ENCODE measurements at regions not wholly inside any gene's neighbourhood (a gene's known extent, or its start where the extent isn't known, plus 50 kb on each side); places are given as distances from the start of the nearest gene placed in this dataset.

DNA sequence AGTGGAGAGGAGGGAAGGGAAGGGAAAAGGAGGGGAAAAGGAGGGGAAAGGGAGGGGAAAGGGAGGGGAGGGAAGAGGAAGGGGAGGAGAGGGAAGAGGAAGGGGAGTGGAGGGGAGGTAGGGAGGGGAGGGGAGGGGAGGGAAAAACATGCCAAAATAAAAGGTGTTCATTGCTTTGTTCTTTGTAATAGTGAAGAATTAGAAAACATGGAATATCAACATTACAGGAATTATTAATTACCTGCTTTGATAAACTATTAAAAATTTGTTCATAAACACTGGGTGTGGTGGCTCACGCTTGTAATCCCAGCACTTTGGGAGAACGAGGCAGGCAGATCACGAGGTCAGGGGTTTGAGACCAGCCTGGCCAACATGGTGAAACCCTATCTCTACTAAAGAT lies 579.2 kb downstream of the MED13L start:
- TF ChIP-seq GATA2 (IDR thresholded peaks at IDR 0.05; ENCODE audit: low read depth, low read length) (no peak), GATA3 (IDR thresholded peaks at IDR 0.05; ENCODE audit: low read depth, low read length) (no peak)

DNA sequence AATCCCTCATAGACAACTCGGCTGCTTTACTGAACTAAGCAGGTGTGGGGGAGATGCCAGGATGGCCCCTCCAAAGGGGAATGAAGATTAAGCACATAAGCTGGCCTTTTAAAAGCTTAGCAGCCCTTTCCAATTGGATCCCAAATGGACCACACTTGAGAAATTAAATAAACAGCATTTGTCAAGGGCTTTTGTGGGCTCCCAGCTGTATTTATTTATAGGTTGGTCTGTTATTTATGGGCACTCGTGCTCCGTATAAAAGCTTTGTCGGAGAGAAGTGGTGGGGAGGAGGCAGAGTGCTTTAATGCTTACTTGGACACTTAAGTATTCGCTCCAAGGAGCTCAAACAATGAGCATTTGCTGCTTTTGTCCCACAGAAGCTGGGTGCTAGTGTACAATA lies 580.2 kb downstream of the MED13L start:
- TF ChIP-seq GATA2 (IDR thresholded peaks at IDR 0.05; ENCODE audit: low read depth, low read length) (no peak), GATA3 (IDR thresholded peaks at IDR 0.05; ENCODE audit: low read depth, low read length) (no peak)

DNA sequence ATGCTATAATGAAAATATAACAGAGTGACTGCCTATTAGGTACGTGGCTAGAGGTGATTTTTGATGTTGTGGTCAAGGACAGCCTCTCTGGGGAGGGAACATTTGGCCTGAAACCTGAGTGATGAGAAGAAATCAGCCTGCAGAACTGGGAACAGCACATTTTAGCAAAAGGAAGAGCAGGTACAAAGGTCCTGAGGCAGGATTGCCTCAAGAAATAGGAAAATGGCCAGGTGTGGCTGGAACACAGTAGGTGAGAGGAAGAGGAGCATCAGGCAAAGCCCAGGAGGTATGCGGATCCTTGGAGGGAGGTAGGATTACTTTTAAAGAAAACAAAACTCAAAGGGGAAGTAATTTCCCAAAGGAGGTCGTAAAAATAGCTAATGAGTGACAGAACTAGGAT lies 582.9 kb downstream of the MED13L start:
- TF ChIP-seq GATA3 (IDR thresholded peaks at IDR 0.05; ENCODE audit: low read depth, low read length) (no peak), GATA2 (IDR thresholded peaks at IDR 0.05; ENCODE audit: low read depth, low read length) (no peak)

DNA sequence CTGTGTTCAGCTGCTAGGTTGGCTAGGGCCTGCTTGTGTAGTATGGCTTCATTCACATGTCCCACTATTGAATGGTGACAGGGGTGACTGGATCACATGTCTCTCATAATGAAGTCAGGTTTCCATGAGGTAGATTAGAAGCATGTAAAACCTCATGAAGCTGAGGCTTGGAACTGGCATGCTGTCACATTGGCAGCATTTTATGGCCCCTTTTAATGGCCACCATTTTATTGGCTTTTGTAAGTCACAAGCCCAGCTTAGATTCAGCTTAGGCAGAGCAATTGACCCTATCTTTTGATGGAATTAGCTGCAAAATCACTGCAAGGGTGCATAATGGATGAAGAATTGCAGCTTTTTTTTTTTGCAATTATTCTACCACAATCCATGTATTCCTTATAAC lies 583.5 kb downstream of the MED13L start:
- TF ChIP-seq GATA3 (IDR thresholded peaks at IDR 0.05; ENCODE audit: low read depth, low read length) = no peak
- no peak for TF ChIP-seq GATA2 (IDR thresholded peaks at IDR 0.05; ENCODE audit: low read depth, low read length)

DNA sequence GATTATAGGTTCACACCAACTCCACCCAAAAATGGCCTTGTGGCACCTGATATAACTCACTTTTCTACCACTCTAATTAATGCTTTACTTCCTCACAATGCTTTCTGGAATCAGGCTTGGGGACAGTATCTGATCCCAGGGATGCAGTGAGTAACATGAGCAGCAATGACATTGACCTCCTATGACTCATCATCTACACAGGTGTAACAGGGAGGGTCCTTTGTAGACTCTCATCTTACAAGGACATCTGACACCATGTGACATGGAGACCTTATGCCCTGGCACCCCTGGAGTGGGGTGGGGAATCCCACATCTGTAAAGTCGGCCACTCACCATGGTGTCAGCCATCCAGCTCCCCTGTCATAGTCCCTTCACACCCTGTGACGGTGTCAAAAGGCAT lies 586.4 kb downstream of the MED13L start:
- TF ChIP-seq GATA2 (IDR thresholded peaks at IDR 0.05; ENCODE audit: low read depth, low read length) (no peak), GATA3 (IDR thresholded peaks at IDR 0.05; ENCODE audit: low read depth, low read length) (no peak)

DNA sequence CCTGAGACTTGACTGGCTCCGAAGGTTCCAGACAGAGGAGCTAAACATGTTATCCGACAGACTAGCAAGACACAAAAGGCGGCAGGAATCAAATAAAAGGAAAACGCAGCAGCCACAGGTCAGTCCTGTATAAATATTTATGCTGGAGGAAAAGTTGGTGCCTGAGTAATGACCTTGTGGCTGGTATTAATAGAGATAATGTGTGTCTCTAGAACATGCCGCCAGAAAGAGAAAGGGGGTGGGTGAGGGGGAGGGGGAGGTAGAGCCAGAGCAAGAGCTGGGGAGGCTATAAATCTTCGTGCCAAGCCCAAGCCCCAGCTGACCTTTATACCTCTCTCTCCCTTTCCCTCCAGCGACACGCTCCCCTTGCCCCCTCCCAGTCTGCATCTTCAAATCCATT lies 590.4 kb downstream of the MED13L start:
- no peak for TF ChIP-seq GATA3 (IDR thresholded peaks at IDR 0.05; ENCODE audit: low read depth, low read length)
- TF ChIP-seq GATA2 (IDR thresholded peaks at IDR 0.05; ENCODE audit: low read depth, low read length) = no peak

DNA sequence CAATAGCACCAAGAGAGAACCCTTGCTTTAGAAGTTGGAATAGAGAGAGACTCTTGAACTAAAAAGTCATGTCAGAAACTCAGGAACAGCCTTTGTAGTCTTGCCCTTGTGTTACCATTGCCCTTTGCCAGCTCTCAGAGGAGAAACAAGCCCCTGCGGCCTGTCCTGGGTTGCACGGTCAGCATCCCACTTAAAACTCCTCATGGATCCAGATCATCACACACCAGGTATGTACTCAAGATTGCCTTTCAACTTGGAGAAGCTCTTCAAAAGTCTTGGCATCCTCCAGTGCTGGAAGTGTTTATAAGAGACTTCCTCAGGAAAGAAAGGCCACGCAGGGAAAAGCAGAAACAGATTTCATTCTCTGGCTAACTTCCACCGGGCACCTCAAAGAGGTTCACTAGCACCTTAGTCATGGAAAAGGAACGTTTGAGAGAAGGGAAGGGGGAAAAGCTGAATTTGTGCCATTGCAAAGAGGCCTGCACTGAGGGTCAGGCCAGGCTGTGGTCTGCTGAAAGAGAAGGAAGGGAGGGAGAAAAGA lies 594.2 kb downstream of the MED13L start:
- TF ChIP-seq GATA2 (IDR thresholded peaks at IDR 0.05; ENCODE audit: low read depth, low read length) (no peak), GATA3 (IDR thresholded peaks at IDR 0.05; ENCODE audit: low read depth, low read length) (no peak)

DNA sequence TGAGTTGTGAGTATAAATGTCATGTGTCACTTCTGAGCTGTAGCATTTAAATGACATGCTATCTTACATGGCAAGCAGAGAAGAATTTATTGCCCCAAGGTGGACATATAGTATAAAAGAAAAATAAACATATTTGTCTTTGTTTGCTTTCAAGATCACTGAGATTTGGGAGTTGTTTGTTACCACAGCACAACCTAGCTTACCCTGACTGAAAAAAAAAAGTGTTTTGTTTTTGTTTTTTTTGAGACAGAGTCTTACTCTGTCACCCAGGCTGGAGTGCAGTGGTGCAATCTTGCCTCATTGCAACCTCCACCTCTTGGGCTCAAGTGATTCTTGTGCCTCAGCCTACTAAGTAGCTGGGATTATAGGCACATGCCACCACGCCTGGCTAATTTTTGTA lies 596.5 kb downstream of the MED13L start:
- TF ChIP-seq GATA3 (IDR thresholded peaks at IDR 0.05; ENCODE audit: low read depth, low read length) (no peak), GATA2 (IDR thresholded peaks at IDR 0.05; ENCODE audit: low read depth, low read length) (no peak)

DNA sequence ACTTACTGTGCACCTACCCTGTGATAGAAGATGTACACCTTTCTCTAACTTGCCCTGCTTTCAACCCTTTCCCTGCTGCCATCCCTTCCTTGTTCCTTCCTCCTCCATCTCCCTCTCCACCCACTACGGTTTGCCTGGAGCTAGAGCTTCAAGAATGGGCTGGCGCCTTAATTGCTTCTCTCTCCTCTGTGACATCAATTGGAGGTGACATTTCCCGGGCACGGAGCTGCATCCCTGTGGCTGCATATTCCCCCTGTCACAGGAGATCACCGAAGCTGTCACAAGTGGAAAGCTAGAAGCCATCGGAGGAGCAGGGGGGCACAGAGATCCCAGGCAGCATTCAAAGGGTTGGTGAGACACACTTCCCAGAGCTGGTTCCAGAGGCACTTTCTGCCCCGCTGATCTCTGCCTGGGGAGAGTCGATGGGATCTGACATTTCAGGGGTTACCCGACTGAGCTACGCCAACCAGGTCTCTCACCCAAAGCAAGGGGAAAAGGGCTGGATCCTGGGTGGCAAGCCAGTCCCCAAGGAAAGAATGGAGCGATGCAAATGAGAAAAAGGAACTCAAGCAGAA lies 604.9 kb downstream of the MED13L start:
- TF ChIP-seq GATA3 (IDR thresholded peaks at IDR 0.05; ENCODE audit: low read depth, low read length) = no peak
- TF ChIP-seq GATA2 (IDR thresholded peaks at IDR 0.05; ENCODE audit: low read depth, low read length) = no peak

DNA sequence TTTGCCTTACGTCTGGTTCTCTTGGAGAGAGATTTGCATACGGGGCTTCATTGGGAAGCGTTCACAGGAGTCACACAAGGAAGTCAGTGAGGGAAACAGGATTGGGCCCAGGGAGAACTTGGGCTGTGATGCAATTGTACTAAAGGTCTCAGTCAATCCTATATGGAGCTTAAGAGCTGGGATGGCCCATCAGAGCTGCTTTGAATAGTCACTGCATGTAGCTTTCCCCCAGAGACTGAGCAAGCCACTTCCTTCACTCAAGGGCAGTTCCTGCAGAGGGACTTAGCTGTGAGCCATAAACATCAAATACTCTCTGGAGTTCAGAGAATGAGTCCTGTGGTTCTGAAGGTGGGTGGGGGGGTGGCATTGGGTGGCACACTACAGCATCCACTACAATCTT lies 605.4 kb downstream of the MED13L start:
- no peak for TF ChIP-seq GATA2 (IDR thresholded peaks at IDR 0.05; ENCODE audit: low read depth, low read length)
- no peak for TF ChIP-seq GATA3 (IDR thresholded peaks at IDR 0.05; ENCODE audit: low read depth, low read length)

DNA sequence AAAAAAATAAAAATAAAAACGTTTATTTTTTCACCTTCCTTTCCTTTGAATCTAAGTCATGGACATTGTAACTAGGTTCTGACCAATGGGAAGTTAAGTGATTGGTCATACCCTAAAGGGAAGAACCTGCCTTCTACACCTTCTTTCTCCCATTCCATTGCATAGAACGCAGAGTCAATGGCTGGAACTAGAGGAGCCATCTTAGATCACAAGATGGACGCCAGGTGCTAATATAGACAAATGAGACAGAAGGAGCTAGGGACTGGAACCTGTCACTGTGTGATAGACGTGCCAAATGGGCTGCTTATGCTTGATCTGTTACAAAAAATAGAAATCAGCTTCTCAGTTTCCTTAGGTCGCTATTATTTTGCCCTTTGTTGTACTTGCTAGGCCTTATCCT lies 606.6 kb downstream of the MED13L start:
- TF ChIP-seq GATA3 (IDR thresholded peaks at IDR 0.05; ENCODE audit: low read depth, low read length) (no peak), GATA2 (IDR thresholded peaks at IDR 0.05; ENCODE audit: low read depth, low read length) (no peak)

DNA sequence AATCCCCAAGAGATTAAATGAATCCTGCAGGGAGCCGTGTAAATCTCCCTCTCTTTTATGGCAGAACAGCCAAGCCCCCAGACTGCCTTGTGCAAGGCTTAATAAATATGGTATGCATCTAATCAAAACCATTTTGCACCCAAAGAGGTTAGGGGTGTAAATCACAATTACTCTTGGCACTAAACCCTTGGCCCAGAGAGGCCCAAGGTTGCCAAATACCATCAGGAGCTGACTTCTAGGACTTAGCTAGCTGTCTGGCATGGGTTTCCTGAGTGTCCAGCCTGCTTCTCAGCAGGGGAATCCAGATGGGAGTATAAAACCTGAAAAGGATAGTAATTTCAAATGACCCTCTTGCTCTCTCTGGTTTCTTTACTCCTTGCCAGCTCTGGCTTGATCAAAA lies 610.4 kb downstream of the MED13L start:
- TF ChIP-seq GATA3 (IDR thresholded peaks at IDR 0.05; ENCODE audit: low read depth, low read length) (no peak), GATA2 (IDR thresholded peaks at IDR 0.05; ENCODE audit: low read depth, low read length) (no peak)

DNA sequence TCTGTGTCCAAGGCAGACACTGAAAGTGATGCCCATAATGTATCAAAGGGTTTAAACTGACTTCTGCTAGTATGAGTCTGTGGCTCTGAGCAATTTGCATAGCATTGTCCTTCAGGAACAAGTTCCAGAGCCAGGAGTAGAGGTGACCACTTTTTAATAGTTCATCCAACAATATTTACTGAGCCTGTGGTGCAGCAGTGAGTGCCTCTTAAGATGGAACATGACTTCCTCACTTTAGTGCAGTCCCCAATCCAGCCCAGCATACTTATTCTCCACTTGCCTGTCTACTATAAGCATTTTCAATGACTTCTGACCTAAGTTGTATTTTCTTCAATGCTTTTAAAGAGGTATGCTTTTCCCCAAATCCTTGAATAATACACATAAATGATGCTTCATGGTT lies 611.3 kb downstream of the MED13L start:
- TF ChIP-seq GATA2 (IDR thresholded peaks at IDR 0.05; ENCODE audit: low read depth, low read length) = no peak
- TF ChIP-seq GATA3 (IDR thresholded peaks at IDR 0.05; ENCODE audit: low read depth, low read length) = no peak

DNA sequence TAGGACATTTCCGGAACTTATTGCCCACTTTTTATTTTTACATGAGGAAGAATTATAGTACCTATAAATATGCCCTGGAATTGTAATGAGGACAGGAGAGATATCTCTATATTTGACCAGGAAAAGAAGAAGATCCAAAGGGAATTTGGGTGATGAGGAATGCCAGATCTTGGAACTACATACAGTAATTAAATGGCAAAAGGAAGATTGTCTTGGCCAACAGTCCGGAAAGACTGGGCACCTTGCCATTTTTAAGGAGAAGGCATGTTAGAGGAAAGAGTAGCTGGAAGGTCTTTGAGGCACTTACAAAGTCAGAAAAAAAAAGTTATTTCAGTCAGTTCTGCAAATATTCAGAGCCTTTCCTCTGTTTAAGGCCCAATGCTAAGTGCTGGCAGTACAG lies 616.4 kb downstream of the MED13L start:
- no peak for TF ChIP-seq GATA3 (IDR thresholded peaks at IDR 0.05; ENCODE audit: low read depth, low read length)
- no peak for TF ChIP-seq GATA2 (IDR thresholded peaks at IDR 0.05; ENCODE audit: low read depth, low read length)

DNA sequence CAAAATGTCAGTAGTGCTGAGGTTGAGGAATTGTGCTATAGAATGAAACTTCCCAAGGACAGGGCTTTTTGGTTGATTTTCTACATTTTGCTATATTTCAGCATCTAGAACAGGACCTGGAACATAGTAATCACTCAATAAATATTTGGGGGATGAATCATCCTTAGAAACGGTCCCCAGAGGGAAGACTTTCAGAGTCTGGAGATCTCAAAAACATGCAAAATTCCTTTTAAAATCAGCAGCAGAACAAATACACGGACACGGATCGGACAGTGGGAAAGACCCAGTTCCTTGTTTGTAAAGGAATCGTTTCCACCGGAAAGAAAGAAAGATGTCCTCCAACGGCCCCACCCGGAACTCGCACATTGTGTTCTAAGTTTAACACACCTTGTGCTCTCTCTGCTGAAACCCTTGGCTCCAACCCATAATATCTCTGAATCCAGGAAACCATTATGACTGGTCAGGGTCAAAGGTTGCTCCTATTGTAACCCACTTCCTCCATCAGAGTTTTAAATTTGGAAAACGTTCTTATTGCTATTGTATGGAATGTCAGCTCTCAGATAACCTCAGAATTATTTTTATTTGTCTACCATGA lies 617.2 kb downstream of the MED13L start:
- no peak for TF ChIP-seq GATA3 (IDR thresholded peaks at IDR 0.05; ENCODE audit: low read depth, low read length)

DNA sequence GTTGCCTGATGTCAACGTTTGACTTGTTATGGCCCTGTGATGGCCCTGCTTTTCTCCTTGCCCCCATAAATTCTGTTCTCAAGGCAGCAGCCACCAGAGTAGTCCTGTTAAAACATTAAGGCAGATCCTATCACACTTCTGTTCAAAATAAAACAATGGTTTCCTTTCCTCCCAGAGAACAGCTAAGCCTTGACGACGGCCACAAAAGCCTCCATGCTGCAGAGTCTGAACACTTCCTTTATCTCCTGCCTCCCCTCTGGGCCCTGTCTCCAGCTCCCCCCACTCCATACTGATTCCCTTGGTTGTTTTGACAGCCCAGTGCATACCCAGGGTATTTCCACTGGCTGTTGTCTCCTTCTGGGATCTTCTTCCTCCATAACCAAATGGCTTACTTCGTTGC lies 618.1 kb downstream of the MED13L start:
- TF ChIP-seq GATA2 (IDR thresholded peaks at IDR 0.05; ENCODE audit: low read depth, low read length) (no peak), GATA3 (IDR thresholded peaks at IDR 0.05; ENCODE audit: low read depth, low read length) (no peak)
